GM12872 (cell line): ENCODE measurements at regions not wholly inside any gene's neighbourhood (a gene's known extent, or its start where the extent isn't known, plus 50 kb on each side); places are given as distances from the start of the nearest gene placed in this dataset.

Experiments used
- TF ChIP-seq, protein P1 (sequence below): IDR thresholded peaks from 3 replicates; pipeline ENCODE4 v1.5.1; 2011; ENCODE audit warnings: low read depth, mild to moderate bottlenecking, low read length, moderate library complexity; ENCODE audit not compliant: insufficient read depth

DNA sequence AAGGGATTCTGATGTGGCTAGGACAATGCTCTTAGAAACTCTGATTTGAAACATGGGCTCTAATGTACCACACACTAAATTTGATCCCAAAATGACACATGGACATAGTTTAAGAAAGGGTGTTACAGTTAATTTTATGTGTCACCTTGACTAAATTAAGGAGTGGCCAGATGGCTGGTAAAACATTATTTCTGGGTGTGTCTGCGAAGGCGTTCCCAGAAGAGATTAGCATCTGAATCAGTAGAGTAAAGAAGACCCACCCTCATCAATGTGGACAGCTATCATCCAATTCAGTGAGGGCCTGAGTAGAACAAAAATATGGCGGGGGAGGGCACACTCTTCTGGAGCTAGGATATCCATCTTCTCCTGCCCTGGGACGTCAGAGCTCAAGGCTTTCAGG lies 283.1 kb upstream of the CHAC2 start:
- TF ChIP-seq, protein P1, sequence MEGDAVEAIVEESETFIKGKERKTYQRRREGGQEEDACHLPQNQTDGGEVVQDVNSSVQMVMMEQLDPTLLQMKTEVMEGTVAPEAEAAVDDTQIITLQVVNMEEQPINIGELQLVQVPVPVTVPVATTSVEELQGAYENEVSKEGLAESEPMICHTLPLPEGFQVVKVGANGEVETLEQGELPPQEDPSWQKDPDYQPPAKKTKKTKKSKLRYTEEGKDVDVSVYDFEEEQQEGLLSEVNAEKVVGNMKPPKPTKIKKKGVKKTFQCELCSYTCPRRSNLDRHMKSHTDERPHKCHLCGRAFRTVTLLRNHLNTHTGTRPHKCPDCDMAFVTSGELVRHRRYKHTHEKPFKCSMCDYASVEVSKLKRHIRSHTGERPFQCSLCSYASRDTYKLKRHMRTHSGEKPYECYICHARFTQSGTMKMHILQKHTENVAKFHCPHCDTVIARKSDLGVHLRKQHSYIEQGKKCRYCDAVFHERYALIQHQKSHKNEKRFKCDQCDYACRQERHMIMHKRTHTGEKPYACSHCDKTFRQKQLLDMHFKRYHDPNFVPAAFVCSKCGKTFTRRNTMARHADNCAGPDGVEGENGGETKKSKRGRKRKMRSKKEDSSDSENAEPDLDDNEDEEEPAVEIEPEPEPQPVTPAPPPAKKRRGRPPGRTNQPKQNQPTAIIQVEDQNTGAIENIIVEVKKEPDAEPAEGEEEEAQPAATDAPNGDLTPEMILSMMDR, result no peak

DNA sequence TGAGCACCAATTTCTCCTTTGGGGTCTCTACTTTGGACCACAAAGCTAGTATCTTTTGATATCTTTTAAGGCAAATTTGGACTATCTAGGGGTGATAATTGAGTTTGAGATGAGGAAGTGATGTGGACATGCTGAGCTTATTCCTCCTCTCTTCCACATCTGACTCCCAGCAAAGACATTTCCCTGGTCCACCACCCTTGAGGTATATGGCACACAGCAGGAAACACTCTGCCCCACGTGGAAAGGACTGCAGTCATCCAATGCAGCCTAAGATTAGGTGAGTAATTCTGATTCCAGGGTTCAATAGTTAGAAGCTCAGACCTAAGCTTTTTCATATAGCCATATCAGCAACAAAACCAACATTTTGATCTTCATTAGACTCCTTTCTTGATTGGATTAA lies 290.1 kb upstream of the CHAC2 start:
- TF ChIP-seq, protein P1, result no peak

DNA sequence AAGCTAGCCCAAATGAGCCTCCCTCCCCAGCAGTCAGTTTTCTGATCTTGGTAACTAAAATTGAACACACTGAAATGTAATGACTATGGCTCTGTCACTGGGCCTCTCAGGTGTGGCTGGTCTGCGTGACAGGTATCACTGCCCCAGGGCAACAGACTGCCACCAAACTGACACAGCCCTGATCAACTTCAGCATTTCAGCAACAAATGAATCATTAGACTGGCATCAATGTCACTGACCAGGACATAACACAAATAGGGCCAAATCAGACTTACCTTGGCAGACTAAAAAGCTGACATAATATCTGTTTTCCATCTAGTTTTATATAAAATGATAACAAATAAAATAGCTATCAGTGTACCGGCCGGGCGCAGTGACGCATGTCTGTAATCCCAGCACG lies 290.8 kb upstream of the CHAC2 start:
- TF ChIP-seq, protein P1, result no peak

DNA sequence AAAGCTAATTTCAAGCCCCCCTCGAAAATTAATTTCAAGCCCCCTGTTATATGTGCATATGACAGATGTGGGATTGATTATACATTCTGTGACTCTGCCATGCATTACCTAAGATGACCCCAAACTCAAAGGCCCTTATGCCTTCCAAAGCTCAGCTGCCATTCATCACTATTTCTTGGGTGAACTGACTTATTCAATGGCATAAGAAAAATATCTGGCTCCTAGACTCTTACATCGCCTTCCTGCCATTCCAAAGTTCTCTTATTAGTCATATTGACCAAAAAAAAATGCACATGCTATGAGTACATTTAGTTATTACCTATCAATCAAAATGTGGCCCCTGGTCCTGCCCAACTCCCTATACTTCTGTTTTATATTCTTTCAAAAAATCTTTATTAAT lies 291.8 kb upstream of the CHAC2 start:
- TF ChIP-seq, protein P1, result no peak

DNA sequence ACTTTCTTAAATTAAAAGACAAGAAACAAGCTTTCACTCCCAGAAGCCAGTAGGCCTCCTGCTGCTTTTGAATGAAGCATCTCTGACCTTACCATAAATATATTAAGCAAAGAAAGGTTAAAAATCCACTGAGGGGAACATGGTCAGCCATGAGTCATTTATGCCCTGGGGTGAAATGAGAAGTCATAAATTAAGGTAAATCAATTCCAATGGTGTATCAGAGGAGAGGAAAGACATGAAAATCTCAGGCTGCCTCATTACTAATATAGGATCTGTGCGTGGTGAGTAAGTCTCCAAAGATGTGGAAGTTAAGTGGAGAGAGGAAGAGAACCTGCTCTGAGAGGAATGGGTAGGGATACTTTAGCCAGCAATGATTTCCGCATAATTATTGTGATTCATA lies 292.3 kb upstream of the CHAC2 start:
- TF ChIP-seq, protein P1, result no peak

DNA sequence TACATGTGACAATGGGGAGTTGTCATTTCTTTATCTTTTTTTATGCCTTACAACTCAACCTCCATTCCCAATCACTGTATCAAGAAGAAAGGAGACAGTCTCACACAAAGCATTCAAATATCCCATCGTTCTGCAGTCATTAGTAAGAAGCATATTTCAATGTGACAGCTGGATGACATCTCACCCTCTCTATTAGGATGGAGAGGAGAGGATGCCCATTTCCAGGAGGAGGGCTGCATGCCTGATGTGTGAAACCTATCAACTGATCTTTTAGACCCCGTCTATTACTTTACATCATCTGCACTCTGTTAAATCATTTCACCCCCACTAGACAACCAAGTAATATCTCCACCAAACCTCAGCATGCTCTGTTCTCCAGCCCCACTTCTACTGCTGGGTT lies 292.7 kb upstream of the CHAC2 start:
- TF ChIP-seq, protein P1, result no peak

DNA sequence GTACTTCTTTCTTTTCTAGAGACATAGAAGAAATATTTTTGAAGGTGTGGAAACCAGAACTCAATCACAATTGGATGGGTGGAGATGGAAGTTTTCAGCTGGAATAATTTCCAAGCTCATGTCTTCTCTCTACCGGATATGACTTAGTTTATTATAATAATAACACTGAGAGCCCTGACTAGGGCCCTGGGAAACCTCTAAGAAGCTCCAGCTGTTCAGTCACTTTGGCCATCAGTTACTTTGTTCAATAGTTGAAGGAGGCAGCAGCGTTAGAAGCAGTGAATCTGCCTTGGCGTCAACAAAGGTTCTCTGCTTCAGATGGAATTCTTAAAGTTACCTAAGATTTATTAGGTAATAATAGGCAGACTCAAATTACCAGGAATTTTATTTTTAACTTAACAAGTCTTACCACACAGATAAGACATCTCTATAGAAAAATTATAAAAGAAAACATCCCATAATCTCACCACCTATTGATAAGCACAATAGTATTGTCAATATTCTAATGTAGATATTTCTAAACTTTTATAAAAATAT lies 293.8 kb upstream of the CHAC2 start:
- TF ChIP-seq, protein P1, result no peak
